Panc1 (cell line): ENCODE measurements at regions not wholly inside any gene's neighbourhood (a gene's known extent, or its start where the extent isn't known, plus 50 kb on each side); places are given as distances from the start of the nearest gene placed in this dataset.

Source experiments
- POLR2AphosphoS5 ChIP-seq: IDR thresholded peaks from 2 replicates; pipeline ENCODE4 v1.6.1; 2012; ENCODE audit warnings: mild to moderate bottlenecking, low read depth, low read length, moderate library complexity
- SIN3A ChIP-seq: IDR thresholded peaks from 2 replicates; pipeline ENCODE4 v1.6.1; 2012; ENCODE audit warnings: low read depth, mild to moderate bottlenecking, low read length, moderate library complexity, borderline replicate concordance; ENCODE audit not compliant: insufficient read depth
- TCF7L2 ChIP-seq: IDR thresholded peaks from 2 replicates; pipeline ENCODE4 v1.6.1; 2011; ENCODE audit warnings: mild to moderate bottlenecking, low read depth, low read length, inconsistent platforms
- TF ChIP-seq, protein P1 (sequence below): fragments of 450-650 bp; IDR thresholded peaks from 2 replicates; pipeline ENCODE4 v1.5.1; 2017; ENCODE audit warnings: mild to moderate bottlenecking
- TF ChIP-seq, protein P2 (sequence below), 2 experiments: IDR thresholded peaks; 2 replicates each; pipeline ENCODE4 v1.6.1; 2011 to 2012; ENCODE audit warnings: low read depth in 2 of 2, control low read depth in 1 of 2, low read length in 1 of 2, mild to moderate bottlenecking in 1 of 2, moderate library complexity in 1 of 2; ENCODE audit not compliant: insufficient read depth in 1 of 2

DNA sequence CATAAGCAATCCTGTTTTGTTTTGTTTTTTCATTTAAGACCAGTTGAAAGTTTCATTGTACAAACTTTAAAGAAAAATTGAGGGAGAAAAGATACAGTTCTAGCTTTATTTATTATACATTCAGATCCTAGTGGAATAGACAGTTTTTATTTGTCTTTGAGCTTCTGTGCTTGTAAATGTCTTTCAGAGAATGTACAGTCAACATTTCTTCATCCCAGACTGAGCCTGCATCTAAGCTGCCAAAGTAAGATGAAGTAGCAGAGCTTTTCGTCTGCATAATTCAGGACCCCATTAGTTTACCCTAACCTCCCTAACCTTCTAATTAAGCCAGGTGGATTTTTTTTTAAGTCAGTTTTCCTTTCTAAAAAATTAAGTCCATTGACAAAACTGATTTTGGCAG is 516.7 kb upstream of the HTR2A start:
- TF ChIP-seq, protein P1, sequence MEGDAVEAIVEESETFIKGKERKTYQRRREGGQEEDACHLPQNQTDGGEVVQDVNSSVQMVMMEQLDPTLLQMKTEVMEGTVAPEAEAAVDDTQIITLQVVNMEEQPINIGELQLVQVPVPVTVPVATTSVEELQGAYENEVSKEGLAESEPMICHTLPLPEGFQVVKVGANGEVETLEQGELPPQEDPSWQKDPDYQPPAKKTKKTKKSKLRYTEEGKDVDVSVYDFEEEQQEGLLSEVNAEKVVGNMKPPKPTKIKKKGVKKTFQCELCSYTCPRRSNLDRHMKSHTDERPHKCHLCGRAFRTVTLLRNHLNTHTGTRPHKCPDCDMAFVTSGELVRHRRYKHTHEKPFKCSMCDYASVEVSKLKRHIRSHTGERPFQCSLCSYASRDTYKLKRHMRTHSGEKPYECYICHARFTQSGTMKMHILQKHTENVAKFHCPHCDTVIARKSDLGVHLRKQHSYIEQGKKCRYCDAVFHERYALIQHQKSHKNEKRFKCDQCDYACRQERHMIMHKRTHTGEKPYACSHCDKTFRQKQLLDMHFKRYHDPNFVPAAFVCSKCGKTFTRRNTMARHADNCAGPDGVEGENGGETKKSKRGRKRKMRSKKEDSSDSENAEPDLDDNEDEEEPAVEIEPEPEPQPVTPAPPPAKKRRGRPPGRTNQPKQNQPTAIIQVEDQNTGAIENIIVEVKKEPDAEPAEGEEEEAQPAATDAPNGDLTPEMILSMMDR, result no peak
- no peak for TF ChIP-seq POLR2AphosphoS5
- TF ChIP-seq, protein P2, sequence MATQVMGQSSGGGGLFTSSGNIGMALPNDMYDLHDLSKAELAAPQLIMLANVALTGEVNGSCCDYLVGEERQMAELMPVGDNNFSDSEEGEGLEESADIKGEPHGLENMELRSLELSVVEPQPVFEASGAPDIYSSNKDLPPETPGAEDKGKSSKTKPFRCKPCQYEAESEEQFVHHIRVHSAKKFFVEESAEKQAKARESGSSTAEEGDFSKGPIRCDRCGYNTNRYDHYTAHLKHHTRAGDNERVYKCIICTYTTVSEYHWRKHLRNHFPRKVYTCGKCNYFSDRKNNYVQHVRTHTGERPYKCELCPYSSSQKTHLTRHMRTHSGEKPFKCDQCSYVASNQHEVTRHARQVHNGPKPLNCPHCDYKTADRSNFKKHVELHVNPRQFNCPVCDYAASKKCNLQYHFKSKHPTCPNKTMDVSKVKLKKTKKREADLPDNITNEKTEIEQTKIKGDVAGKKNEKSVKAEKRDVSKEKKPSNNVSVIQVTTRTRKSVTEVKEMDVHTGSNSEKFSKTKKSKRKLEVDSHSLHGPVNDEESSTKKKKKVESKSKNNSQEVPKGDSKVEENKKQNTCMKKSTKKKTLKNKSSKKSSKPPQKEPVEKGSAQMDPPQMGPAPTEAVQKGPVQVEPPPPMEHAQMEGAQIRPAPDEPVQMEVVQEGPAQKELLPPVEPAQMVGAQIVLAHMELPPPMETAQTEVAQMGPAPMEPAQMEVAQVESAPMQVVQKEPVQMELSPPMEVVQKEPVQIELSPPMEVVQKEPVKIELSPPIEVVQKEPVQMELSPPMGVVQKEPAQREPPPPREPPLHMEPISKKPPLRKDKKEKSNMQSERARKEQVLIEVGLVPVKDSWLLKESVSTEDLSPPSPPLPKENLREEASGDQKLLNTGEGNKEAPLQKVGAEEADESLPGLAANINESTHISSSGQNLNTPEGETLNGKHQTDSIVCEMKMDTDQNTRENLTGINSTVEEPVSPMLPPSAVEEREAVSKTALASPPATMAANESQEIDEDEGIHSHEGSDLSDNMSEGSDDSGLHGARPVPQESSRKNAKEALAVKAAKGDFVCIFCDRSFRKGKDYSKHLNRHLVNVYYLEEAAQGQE (IDR thresholded peaks at IDR 0.05; ENCODE audit: insufficient read depth in 1 of 2, low read depth in 2 of 2, low read length in 1 of 2), result no peak
- no peak for TF ChIP-seq SIN3A
- no peak for TF ChIP-seq TCF7L2
